PFSK-1 (cell line): ENCODE measurements at regions not wholly inside any gene's neighbourhood (a gene's known extent, or its start where the extent isn't known, plus 50 kb on each side); places are given as distances from the start of the nearest gene placed in this dataset.

ENCODE experiments used
- FOXP2 ChIP-seq: optimal IDR thresholded peaks from 2 replicates; pipeline ENCODE3; 2011; ENCODE audit warnings: borderline replicate concordance, control low read depth, inconsistent platforms; ENCODE audit not compliant: insufficient read depth; ENCODE audit errors: extremely low read length, extremely low read depth
- POLR2AphosphoS5 ChIP-seq: IDR thresholded peaks from 2 replicates; pipeline ENCODE4 v1.6.1; 2012; ENCODE audit warnings: low read depth, mild to moderate bottlenecking, control low read depth, low read length, moderate library complexity
- SIN3A ChIP-seq: IDR thresholded peaks from 2 replicates; pipeline ENCODE4 v1.6.1; 2012; ENCODE audit warnings: mild to moderate bottlenecking, low read length, moderate library complexity, borderline replicate concordance; ENCODE audit not compliant: insufficient read depth
- TAF1 ChIP-seq: IDR thresholded peaks from 2 replicates; pipeline ENCODE4 v1.6.1; 2012; ENCODE audit warnings: low read length, control low read depth, borderline replicate concordance; ENCODE audit not compliant: insufficient read depth
- TF ChIP-seq, protein P1 (sequence below), 2 experiments: IDR thresholded peaks; 2 replicates each; pipeline versions ENCODE4 v1.6.1 to v1.8.0; 2011 to 2012; ENCODE audit warnings: low read depth in 2 of 2, low read length in 2 of 2, control low read depth in 1 of 2, inconsistent platforms in 1 of 2, mild to moderate bottlenecking in 1 of 2, moderate library complexity in 1 of 2; ENCODE audit not compliant: insufficient read depth in 1 of 2

DNA sequence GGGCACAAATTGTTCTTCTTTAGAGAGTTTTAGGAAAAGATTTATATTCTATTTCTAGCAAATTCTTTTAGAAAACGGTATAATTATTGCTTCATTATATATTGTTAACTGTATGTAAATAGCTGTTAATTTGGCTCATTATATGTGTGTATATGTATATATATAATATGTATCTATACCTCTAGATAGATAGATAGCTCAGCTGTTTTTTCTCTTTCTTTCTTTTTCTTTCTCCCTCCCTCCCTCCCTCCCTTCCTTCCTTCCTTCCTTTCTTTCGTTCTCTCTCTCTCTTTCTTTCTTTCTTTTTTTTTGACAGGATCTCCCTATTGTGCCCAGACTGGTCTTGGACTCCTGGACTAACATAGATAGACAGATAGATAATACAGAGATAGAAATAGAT is 1538.8 kb downstream of the PCDH7 start:
- TF ChIP-seq, protein P1, sequence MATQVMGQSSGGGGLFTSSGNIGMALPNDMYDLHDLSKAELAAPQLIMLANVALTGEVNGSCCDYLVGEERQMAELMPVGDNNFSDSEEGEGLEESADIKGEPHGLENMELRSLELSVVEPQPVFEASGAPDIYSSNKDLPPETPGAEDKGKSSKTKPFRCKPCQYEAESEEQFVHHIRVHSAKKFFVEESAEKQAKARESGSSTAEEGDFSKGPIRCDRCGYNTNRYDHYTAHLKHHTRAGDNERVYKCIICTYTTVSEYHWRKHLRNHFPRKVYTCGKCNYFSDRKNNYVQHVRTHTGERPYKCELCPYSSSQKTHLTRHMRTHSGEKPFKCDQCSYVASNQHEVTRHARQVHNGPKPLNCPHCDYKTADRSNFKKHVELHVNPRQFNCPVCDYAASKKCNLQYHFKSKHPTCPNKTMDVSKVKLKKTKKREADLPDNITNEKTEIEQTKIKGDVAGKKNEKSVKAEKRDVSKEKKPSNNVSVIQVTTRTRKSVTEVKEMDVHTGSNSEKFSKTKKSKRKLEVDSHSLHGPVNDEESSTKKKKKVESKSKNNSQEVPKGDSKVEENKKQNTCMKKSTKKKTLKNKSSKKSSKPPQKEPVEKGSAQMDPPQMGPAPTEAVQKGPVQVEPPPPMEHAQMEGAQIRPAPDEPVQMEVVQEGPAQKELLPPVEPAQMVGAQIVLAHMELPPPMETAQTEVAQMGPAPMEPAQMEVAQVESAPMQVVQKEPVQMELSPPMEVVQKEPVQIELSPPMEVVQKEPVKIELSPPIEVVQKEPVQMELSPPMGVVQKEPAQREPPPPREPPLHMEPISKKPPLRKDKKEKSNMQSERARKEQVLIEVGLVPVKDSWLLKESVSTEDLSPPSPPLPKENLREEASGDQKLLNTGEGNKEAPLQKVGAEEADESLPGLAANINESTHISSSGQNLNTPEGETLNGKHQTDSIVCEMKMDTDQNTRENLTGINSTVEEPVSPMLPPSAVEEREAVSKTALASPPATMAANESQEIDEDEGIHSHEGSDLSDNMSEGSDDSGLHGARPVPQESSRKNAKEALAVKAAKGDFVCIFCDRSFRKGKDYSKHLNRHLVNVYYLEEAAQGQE (IDR thresholded peaks at IDR 0.05; ENCODE audit: insufficient read depth in 1 of 2, low read depth in 2 of 2, low read length in 2 of 2): no peak
- no peak for TF ChIP-seq POLR2AphosphoS5
- TF ChIP-seq SIN3A: no peak
- no peak for TF ChIP-seq FOXP2
- TF ChIP-seq TAF1: no peak

DNA sequence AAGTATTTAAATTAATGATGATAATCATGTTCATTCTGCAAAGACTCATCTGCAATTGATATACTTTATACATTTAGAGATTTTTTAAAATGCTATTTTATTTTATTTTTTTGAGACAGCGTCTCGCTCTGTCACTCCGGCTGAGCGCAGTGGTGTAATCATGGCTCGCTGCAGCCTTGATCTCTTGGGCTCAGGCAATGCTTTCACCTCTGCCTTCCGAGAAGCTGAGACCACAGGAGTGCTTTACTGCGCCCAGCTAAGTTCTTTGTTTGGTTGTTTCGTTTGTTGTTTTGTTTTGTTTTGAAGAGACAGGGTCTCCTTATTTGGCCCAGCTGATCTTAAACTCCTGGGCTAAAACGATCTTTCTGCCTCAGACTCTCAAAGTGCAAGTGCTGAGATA is 1541.0 kb downstream of the PCDH7 start:
- TF ChIP-seq SIN3A (no peak), FOXP2 (no peak), TAF1 (no peak), POLR2AphosphoS5 (no peak)
- TF ChIP-seq, protein P1 (IDR thresholded peaks at IDR 0.05; ENCODE audit: insufficient read depth in 1 of 2, low read depth in 2 of 2, low read length in 2 of 2): no peak

DNA sequence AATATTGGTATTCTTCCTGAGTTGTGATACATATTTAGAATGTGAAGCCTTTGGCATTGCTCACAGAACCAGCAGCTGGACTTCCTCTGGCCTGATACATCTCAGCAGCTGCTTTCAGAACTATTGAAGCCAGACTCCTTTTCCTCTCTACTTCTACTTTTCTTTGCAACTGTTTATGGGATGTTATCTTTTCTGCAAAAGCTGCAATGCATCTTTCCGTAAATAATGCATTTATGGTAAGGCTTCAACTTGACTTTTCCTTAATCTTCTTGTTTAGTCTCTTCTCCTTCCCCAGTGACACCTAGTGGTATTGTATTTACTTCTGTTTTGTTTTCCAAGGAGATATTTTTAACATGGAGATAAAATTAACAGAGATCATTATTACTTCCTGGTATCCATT is 1548.7 kb downstream of the PCDH7 start:
- TF ChIP-seq TAF1 (no peak), FOXP2 (no peak), SIN3A (no peak), POLR2AphosphoS5 (no peak)
- TF ChIP-seq, protein P1 (IDR thresholded peaks at IDR 0.05; ENCODE audit: insufficient read depth in 1 of 2, low read depth in 2 of 2, low read length in 2 of 2): no peak

DNA sequence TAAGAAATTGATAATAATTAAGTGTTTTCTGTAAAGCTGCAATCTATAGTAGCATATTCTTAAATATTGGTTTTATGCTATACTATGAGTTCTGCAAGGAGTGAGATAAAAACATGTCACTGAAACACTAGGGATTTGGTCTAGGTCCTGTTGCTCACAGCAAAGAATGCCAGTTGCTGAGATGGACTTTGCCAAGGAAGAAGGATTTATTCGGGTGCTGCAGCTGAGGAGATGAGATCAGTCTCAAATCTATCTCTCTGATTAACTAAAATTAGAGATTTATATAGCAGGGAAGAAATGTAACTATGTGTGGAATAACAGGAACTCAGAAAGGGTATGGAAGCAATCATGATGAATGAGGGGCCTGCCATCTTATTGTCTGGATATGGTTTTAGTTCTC is 1569.9 kb downstream of the PCDH7 start:
- TF ChIP-seq TAF1 (no peak), FOXP2 (no peak), POLR2AphosphoS5 (no peak), SIN3A (no peak)
- TF ChIP-seq, protein P1 (IDR thresholded peaks at IDR 0.05; ENCODE audit: insufficient read depth in 1 of 2, low read depth in 2 of 2, low read length in 2 of 2): no peak

DNA sequence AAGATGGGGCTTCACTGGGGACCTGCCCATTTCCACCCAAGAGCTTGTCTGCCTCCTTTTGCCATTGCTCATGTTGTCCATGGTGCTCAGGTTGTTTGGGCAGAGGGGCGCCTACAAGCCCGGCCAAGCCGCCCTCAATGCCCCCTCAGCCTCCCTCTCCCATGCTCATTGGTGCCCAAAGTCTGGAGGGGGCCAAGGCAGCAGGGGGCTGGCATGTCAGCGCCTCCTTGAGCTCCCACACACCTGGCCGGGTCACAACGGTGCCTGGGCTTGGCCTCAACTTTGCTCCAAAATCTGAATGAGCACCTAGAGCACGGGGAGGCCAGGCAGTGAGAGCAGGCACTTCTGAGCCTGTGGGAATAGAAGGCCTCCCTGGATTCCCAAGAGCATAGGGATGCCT is 1598.8 kb downstream of the PCDH7 start:
- TF ChIP-seq SIN3A: no peak
- no peak for TF ChIP-seq TAF1
- TF ChIP-seq, protein P1 (IDR thresholded peaks at IDR 0.05; ENCODE audit: insufficient read depth in 1 of 2, low read depth in 2 of 2, low read length in 2 of 2): no peak
- TF ChIP-seq POLR2AphosphoS5: no peak
- no peak for TF ChIP-seq FOXP2
